ENCODE measurements at regions not wholly inside any gene's neighbourhood (a gene's known extent, or its start where the extent isn't known, plus 50 kb on each side); places are given as distances from the start of the nearest gene placed in this dataset.
"Not testable (repeated sequence)": the region's sequence is repeated elsewhere in the genome, so short reads cannot be mapped to it uniquely, and the experiment has no call there.

- not testable (repeated sequence) for TF ChIP-seq EZH2 (IDR thresholded peaks at IDR 0.05; ENCODE audit: low read depth, unreplicated experiment); CTCF (conservative IDR thresholded peaks at IDR 0.05; ENCODE audit: low read depth in 2 of 2); EZH2phosphoT487 (IDR thresholded peaks at IDR 0.05; ENCODE audit: unreplicated experiment); REST (IDR thresholded peaks at IDR 0.05; ENCODE audit: unreplicated experiment); POLR2AphosphoS5 (IDR thresholded peaks at IDR 0.05; ENCODE audit: low read depth); CREB1 (CRISPR knock-in tag; IDR thresholded peaks at IDR 0.05; ENCODE audit: low read depth); STAT1 (IDR thresholded peaks at IDR 0.05; ENCODE audit: unreplicated experiment); ZNF331 (CRISPR knock-in tag; IDR thresholded peaks at IDR 0.05; ENCODE audit: low read depth)
Observed at GRCh38 chr4:110413807-110414560, 62.0 kb upstream of the ENPEP start.
